Neural progenitor cell (in vitro differentiated cells): ENCODE measurements at regions not wholly inside any gene's neighbourhood (a gene's known extent, or its start where the extent isn't known, plus 50 kb on each side); places are given as distances from the start of the nearest gene placed in this dataset.

ENCODE experiments used
- CTCF ChIP-seq: fragments of 200-600 bp; sonication (generic); IDR thresholded peaks from 2 replicates; pipeline ENCODE4 v1.5.1; 2017; ENCODE audit warnings: antibody characterized with exemption, mild to moderate bottlenecking
- EZH2 ChIP-seq: fragments of 200-600 bp; sonication (generic); IDR thresholded peaks from 2 replicates; pipeline ENCODE4 v1.6.1; 2017; ENCODE audit warnings: antibody characterized with exemption, mild to moderate bottlenecking, moderate library complexity
- EZH2phosphoT487 ChIP-seq: fragments of 200-600 bp; sonication (generic); IDR thresholded peaks from 2 replicates; pipeline ENCODE4 v1.6.1; 2017; ENCODE audit warnings: antibody characterized with exemption

GRCh38 chr7:86448856-86449255 lies 194.9 kb upstream of the GRM3 start:
- TF ChIP-seq CTCF = no peak
- TF ChIP-seq EZH2phosphoT487 = no peak
- TF ChIP-seq EZH2 = no peak
